Activated naive CD4-positive, alpha-beta T cell treated with anti-CD3 and anti-CD28 coated beads, Interleukin-2, amount 50 U/mL, for 24 hours (primary cell): ENCODE measurements at regions not wholly inside any gene's neighbourhood (a gene's known extent, or its start where the extent isn't known, plus 50 kb on each side); places are given as distances from the start of the nearest gene placed in this dataset.
"Not testable (repeated sequence)": the region's sequence is repeated elsewhere in the genome, so short reads cannot be mapped to it uniquely, and the experiment has no call there.

Experiments used
- H3K27ac Mint-ChIP-seq: one replicate; pipeline ENCODE4 v1.8.0; 2021; ENCODE audit warnings: mild to moderate bottlenecking, mixed read lengths
- H3K27me3 Mint-ChIP-seq: one replicate; pipeline ENCODE4 v1.8.0; 2021; ENCODE audit warnings: mixed read lengths
- H3K36me3 Mint-ChIP-seq: one replicate; pipeline ENCODE4 v1.8.0; 2021; ENCODE audit warnings: mixed read lengths
- H3K4me1 Mint-ChIP-seq: one replicate; pipeline ENCODE4 v1.8.0; 2021; ENCODE audit warnings: mixed read lengths
- H3K4me3 Mint-ChIP-seq: one replicate; pipeline ENCODE4 v1.8.0; 2021; ENCODE audit warnings: mild to moderate bottlenecking, mixed read lengths
- H3K9me3 Mint-ChIP-seq: one replicate; pipeline ENCODE4 v1.8.0; 2021; ENCODE audit warnings: mixed read lengths

- Mint-ChIP-seq H3K27ac (no peak overlapping the region), H3K36me3 (no peaks in the 10 kb centered on the region)
Measured at GRCh38 chr5:125455041-125455440, 708.6 kb upstream of the ZNF608 start.

GRCh38 chr5:125456005-125456404 is 709.6 kb upstream of the ZNF608 start:
- not testable (repeated sequence) for H3K27ac Mint-ChIP-seq, H3K4me1 Mint-ChIP-seq, H3K27me3 Mint-ChIP-seq, H3K4me3 Mint-ChIP-seq, H3K36me3 Mint-ChIP-seq
- H3K9me3 Mint-ChIP-seq, result peaks cover 25% of the 10 kb centered on the region

More at GRCh38 chr5:125455041-125455440, 708.6 kb upstream of the ZNF608 start:
- Mint-ChIP-seq H3K27me3 (no peaks in the 10 kb centered on the region), H3K4me1 (no peaks in the 10 kb centered on the region), H3K4me3 (no peak overlapping the region), H3K9me3 (peaks cover 25% of the 10 kb centered on the region)

- H3K36me3 Mint-ChIP-seq, result no peaks in the 10 kb centered on the region
Measured at GRCh38 chr5:125457617-125458016, 711.2 kb upstream of the ZNF608 start.

GRCh38 chr5:125458949-125459348 is 712.5 kb upstream of the ZNF608 start:
- H3K9me3 Mint-ChIP-seq, result peaks cover 17% of the 10 kb centered on the region
- not testable (repeated sequence) for H3K4me1 Mint-ChIP-seq, H3K27ac Mint-ChIP-seq, H3K4me3 Mint-ChIP-seq, H3K27me3 Mint-ChIP-seq, H3K36me3 Mint-ChIP-seq

More at GRCh38 chr5:125457617-125458016, 711.2 kb upstream of the ZNF608 start:
- H3K27me3 Mint-ChIP-seq, result no peaks in the 10 kb centered on the region
- H3K9me3 Mint-ChIP-seq, result peaks cover 24% of the 10 kb centered on the region
- H3K27ac Mint-ChIP-seq, result no peak overlapping the region
- H3K4me1 Mint-ChIP-seq, result no peaks in the 10 kb centered on the region
- no peak overlapping the region for H3K4me3 Mint-ChIP-seq

DNA sequence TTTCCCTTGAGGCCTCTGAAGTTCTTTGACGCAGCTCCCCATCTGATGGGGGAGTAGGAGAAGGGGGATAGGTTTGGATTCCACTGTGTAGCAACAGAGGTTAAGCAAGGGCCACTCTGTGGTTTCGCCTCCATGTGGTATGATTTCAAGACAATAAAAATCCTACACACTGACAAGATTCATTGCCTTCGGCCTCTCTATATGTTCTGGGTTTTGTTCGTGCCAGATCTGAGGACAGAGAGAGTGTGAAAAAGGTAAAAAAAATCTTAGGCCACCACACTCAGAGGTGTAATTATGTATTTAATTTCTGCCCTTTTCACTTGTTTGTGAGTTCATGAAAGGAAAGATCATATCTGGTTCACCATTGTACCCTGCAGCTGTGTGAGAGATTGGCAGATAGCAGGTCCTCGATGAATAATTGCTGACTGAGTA is 715.2 kb upstream of the ZNF608 start:
- H3K4me3 Mint-ChIP-seq, result no peak overlapping the region
- no peak overlapping the region for H3K27ac Mint-ChIP-seq
- H3K4me1 Mint-ChIP-seq, result no peaks in the 10 kb centered on the region

GRCh38 chr5:125463466-125464092 is 717.1 kb upstream of the ZNF608 start:
- no peaks in the 10 kb centered on the region for H3K4me1 Mint-ChIP-seq
- no peaks in the 10 kb centered on the region for H3K9me3 Mint-ChIP-seq
- no peaks in the 10 kb centered on the region for H3K36me3 Mint-ChIP-seq
- H3K27me3 Mint-ChIP-seq, result no peaks in the 10 kb centered on the region
- no peak overlapping the region for H3K27ac Mint-ChIP-seq
- H3K4me3 Mint-ChIP-seq, result no peak overlapping the region

More for the DNA sequence above, 715.2 kb upstream of the ZNF608 start:
- Mint-ChIP-seq H3K27me3 (no peaks in the 10 kb centered on the region), H3K9me3 (peaks cover 6% of the 10 kb centered on the region), H3K36me3 (no peaks in the 10 kb centered on the region)

- Mint-ChIP-seq H3K9me3 (no peaks in the 10 kb centered on the region), H3K27ac (no peak overlapping the region), H3K27me3 (no peaks in the 10 kb centered on the region), H3K4me3 (no peak overlapping the region), H3K36me3 (no peaks in the 10 kb centered on the region), H3K4me1 (no peaks in the 10 kb centered on the region)
Measured at GRCh38 chr5:125464847-125465432, 718.5 kb upstream of the ZNF608 start.

- Mint-ChIP-seq H3K27ac (no peak overlapping the region), H3K27me3 (no peaks in the 10 kb centered on the region), H3K4me1 (no peaks in the 10 kb centered on the region), H3K9me3 (no peaks in the 10 kb centered on the region), H3K4me3 (no peak overlapping the region), H3K36me3 (no peaks in the 10 kb centered on the region)
Measured at GRCh38 chr5:125465703-125466102, 719.3 kb upstream of the ZNF608 start.

DNA sequence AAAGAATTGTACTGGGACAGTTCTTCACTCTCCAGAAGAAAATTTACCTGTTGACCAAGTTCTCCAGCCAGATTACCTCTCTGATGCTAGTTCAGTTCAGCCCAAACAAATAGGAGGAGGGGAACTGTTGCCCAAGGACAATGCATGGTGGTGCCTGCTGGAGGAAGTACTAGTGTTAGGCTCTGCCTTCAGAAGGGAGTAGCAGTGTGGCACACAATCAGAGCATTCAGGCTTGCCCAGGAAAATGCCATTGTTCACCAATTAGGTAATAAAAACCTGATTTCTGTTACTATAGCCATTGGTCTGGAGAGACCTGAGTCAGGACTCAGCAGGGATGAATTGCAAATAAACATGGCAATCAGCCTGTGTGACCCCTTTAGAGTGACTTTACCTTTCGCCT is 720.8 kb upstream of the ZNF608 start:
- H3K9me3 Mint-ChIP-seq, result no peaks in the 10 kb centered on the region
- no peaks in the 10 kb centered on the region for H3K36me3 Mint-ChIP-seq
- no peaks in the 10 kb centered on the region for H3K27me3 Mint-ChIP-seq
- H3K4me3 Mint-ChIP-seq, result no peak overlapping the region
- H3K27ac Mint-ChIP-seq, result no peak overlapping the region
- no peaks in the 10 kb centered on the region for H3K4me1 Mint-ChIP-seq

- Mint-ChIP-seq H3K4me1 (no peaks in the 10 kb centered on the region), H3K9me3 (no peaks in the 10 kb centered on the region), H3K36me3 (no peaks in the 10 kb centered on the region), H3K27ac (no peak overlapping the region), H3K4me3 (no peak overlapping the region), H3K27me3 (no peaks in the 10 kb centered on the region)
Measured at GRCh38 chr5:125470280-125470902, 724.0 kb upstream of the ZNF608 start.

- Mint-ChIP-seq H3K4me1 (no peaks in the 10 kb centered on the region), H3K27me3 (no peaks in the 10 kb centered on the region), H3K4me3 (no peak overlapping the region), H3K27ac (no peak overlapping the region), H3K9me3 (no peaks in the 10 kb centered on the region), H3K36me3 (no peaks in the 10 kb centered on the region)
Measured at GRCh38 chr5:125476901-125477585, 730.6 kb upstream of the ZNF608 start.

DNA sequence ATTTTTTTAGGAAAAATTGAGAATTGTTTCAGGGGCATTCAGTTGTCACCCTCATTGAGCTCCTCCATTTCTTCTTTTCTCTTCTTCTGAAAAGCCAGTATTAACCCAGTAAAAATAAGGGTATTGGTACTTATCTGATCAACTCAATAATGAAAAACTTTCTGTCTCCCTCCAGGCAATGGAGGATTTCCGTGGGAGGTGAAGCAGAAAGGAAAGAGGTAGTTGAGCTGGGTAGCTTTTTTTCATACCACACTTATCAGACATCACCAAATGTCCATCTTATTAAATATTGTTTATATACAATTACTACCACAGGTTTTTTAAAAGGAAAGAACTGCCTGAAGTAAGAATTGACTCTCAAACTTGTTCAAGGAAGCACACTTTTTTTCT is 731.1 kb upstream of the ZNF608 start:
- Mint-ChIP-seq H3K9me3 (no peaks in the 10 kb centered on the region), H3K27me3 (no peaks in the 10 kb centered on the region), H3K36me3 (no peaks in the 10 kb centered on the region), H3K4me3 (no peak overlapping the region), H3K27ac (no peak overlapping the region), H3K4me1 (no peaks in the 10 kb centered on the region)

DNA sequence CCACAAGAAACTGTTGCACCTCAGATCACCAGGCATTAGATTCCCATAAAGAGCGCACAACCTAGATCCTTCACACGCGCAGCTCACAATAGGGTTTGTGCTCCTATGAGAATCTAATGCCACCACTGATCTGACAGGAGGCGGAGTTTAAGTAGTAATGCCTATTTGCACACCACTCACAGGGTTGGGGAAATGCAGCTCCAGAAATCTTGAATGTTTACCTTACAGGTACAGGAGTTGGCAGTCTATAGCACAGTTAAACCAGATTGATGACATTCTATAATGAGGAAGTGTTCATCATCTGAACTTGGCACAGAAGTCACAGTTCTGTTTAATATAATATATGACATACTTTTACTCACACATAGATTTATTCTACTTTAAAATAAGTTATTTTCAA is 732.2 kb upstream of the ZNF608 start:
- Mint-ChIP-seq H3K27me3 (no peaks in the 10 kb centered on the region), H3K36me3 (no peaks in the 10 kb centered on the region), H3K4me3 (no peak overlapping the region), H3K27ac (no peak overlapping the region), H3K9me3 (no peaks in the 10 kb centered on the region), H3K4me1 (no peaks in the 10 kb centered on the region)

GRCh38 chr5:125480911-125481310 is 734.5 kb upstream of the ZNF608 start:
- no peak overlapping the region for H3K27ac Mint-ChIP-seq
- no peak overlapping the region for H3K4me3 Mint-ChIP-seq
- no peaks in the 10 kb centered on the region for H3K9me3 Mint-ChIP-seq
- H3K27me3 Mint-ChIP-seq, result no peaks in the 10 kb centered on the region
- no peaks in the 10 kb centered on the region for H3K36me3 Mint-ChIP-seq
- no peaks in the 10 kb centered on the region for H3K4me1 Mint-ChIP-seq

GRCh38 chr5:125481506-125482465 is 735.3 kb upstream of the ZNF608 start:
- Mint-ChIP-seq H3K27me3 (no peaks in the 10 kb centered on the region), H3K27ac (no peak overlapping the region), H3K36me3 (no peaks in the 10 kb centered on the region), H3K9me3 (no peaks in the 10 kb centered on the region), H3K4me1 (no peaks in the 10 kb centered on the region), H3K4me3 (no peak overlapping the region)
